GM21390 (cell line): ENCODE measurements at regions not wholly inside any gene's neighbourhood (a gene's known extent, or its start where the extent isn't known, plus 50 kb on each side); places are given as distances from the start of the nearest gene placed in this dataset.
"Not testable (repeated sequence)": the region's sequence is repeated elsewhere in the genome, so short reads cannot be mapped to it uniquely, and the experiment has no call there.

Experiments used
- ATAC-seq: cut with Tn5 transposase; IDR thresholded peaks from one replicate; pipeline ENCODE4 v1.9.1; 2021; ENCODE audit not compliant: unreplicated experiment

- no peak for ATAC-seq
Observed at GRCh38 chr5:92548346-92548745, 1032.7 kb downstream of the NR2F1-AS1 start.

- ATAC-seq = no peak
Observed at GRCh38 chr5:92544596-92544995, 1036.4 kb downstream of the NR2F1-AS1 start.

- no peak for ATAC-seq
Observed at GRCh38 chr5:92544036-92544435, 1037.0 kb downstream of the NR2F1-AS1 start.

DNA sequence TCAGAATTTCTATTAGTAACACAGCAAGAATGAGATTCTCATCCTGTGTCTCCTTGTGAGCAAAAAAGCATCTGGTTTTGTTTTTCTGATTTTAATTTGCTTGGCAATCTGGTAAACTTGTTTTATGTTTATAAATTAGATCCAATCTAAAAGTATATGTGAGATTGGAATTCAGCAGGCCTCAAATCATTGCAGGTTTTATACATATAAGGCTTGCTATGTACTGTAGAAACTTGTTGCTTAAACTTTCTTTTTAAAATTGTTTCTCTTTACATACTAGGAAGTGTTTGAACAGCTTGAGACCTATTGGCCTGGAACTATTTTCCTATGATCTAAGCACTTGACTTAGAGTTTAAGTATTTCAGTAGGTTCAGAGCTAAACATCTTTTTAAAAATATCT, 1037.8 kb downstream of the NR2F1-AS1 start:
- ATAC-seq = no peak

DNA sequence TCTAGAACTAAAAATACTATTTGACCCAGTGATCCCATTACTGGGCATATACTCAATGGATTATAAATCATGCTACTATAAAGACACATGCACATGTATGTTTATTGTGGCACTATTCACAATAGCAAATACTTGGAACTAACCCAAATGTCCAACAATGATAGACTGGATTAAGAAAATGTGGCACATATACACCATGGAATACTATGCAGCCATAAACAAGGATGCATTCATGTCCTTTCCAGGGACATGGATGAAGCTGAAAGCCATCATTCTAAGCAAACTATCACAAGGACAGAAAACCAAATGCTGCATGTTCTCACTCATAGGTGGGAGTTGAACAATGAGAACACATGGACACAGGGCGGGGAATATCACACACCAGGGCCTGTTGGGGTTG, 1039.0 kb downstream of the NR2F1-AS1 start:
- not testable (repeated sequence) for ATAC-seq

- ATAC-seq = no peak
Observed at GRCh38 chr5:92527311-92528078, 1053.5 kb downstream of the NR2F1-AS1 start.

DNA sequence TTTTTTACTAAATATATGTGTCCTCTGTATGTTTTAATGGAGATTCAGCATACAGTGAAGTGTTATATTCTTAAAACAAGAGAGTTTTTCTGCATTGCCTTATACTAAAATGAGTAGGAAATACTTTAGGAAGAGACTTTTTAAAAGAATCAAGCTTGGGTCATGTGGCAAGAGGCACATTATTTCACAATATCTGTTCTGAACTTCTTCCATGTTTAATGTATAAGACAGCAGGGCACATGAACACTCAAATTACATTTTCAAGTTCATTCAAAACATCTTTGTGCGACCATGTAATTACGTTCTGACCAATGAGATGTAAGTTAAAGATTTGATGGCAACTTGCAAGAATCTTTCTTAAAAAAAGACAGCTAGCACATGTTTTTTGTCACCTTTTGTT, 1055.9 kb downstream of the NR2F1-AS1 start:
- no peak for ATAC-seq

DNA sequence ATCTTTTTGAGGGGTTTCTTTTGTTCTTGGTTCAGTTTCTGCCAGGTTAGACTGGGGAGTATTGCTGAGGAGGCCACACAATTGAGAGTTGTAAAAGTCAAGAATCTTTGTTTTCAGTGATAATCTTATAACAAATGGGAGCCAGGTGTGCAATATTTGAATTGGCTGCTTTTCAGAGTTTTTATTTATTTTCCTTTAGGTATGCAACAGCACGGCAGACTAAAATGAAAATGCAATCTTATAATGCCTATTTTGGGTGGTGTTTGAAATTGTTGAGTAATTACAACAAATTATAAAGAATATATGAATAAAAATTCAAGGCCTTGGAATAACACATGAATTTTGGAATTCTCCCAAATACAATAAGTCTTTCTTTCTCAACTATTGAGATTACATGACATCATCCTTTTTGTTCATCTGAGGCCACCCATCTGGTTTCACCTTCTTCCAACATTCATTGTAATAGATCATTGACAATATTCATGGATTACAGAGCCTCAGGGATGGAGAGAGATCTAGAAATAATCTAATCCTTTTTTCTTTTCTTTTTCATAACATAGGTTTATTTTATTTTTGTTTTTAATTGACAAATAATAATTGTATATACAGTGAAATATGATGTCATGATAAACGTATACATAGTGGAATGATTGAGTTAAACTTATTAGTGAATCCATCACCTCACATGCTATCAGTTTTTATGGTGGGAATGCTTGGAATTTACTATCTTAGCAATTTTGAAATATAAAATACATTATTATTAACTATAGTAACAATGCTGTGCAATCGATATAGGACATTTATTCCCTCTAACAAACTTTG, 1061.0 kb downstream of the NR2F1-AS1 start:
- no peak for ATAC-seq

GRCh38 chr5:92518318-92518904, 1062.6 kb downstream of the NR2F1-AS1 start:
- ATAC-seq = peak; percentile 99

GRCh38 chr5:92514896-92515295, 1066.1 kb downstream of the NR2F1-AS1 start:
- no peak for ATAC-seq

GRCh38 chr5:92513067-92513466, 1068.0 kb downstream of the NR2F1-AS1 start:
- no peak for ATAC-seq

DNA sequence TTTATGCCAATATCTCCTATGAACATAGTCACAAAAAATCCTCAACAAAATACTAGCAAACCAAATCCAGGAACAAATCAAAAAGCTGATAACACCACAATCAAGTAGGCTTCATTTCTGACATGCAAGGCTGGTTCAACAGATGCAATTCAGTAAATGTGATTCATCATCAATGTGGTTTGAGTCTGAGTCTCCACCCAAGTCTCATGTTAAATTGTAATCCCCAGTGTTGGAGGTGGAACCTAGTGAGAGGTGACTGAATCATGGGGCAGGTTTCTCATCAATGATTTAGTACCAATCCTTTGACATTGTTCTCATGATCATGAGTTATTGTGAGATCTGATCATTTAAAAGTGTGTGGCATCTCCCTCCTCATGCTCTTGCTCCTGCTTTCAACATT, 1072.7 kb downstream of the NR2F1-AS1 start:
- no peak for ATAC-seq

GRCh38 chr5:92505925-92506324, 1075.1 kb downstream of the NR2F1-AS1 start:
- ATAC-seq = peak; percentile 77

GRCh38 chr5:92505145-92505544, 1075.9 kb downstream of the NR2F1-AS1 start:
- ATAC-seq = no peak

GRCh38 chr5:92504346-92504745, 1076.7 kb downstream of the NR2F1-AS1 start:
- ATAC-seq = no peak

GRCh38 chr5:92500752-92501151, 1080.3 kb downstream of the NR2F1-AS1 start:
- no peak for ATAC-seq

DNA sequence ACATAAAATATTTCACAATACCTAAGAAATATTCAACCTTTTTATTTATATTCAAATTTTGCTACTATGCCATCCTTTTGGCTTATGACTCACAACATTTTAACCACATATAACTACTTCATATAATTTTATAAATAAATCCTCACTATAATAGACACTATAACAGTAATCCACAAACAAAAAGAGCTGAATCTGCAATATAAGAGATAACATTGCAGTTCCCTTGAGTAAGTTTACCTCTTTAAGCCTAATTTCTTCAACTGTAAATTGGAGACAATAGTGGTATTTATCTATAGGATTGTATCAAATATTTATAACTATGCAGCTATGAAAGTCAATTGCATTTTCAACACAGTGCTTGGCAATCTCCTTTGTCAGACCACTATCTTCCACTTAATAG, 1084.5 kb downstream of the NR2F1-AS1 start:
- ATAC-seq = no peak

DNA sequence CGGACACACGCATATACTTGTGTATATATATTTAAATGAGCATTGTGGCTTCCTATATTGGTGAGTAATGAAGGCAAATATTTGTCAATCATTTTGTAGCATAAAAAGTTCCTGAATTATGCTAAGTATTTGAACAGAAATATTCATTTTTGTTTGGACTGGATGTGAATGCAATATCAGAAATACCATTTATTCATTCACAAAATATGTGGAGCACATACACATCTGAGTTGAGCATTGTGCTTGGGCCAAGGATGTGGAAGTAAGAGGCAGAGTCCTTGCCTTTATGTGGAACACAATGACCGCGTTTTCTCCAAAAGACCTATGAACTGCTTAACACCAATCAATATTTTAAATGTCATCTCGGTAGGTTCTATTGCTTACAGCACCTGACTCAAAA, 1086.5 kb downstream of the NR2F1-AS1 start:
- no peak for ATAC-seq

DNA sequence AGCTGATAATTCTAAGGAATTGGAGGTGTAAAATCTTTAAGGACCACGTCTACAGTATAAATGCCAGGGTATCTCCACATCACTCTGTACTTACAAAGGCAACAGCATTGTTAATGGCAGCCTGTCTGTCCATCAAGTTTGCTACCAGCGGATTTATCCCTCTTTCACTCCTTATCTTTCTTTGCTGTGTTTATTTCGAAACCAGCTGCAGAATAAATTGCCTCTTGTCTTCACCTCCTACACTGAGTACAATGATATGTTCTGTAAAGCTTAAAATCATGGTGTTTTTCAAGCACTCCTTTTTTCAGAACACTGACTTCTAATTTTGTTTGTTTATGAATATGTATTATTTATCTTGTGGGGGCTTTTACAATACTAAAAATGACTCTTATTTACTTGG, 1088.1 kb downstream of the NR2F1-AS1 start:
- no peak for ATAC-seq

DNA sequence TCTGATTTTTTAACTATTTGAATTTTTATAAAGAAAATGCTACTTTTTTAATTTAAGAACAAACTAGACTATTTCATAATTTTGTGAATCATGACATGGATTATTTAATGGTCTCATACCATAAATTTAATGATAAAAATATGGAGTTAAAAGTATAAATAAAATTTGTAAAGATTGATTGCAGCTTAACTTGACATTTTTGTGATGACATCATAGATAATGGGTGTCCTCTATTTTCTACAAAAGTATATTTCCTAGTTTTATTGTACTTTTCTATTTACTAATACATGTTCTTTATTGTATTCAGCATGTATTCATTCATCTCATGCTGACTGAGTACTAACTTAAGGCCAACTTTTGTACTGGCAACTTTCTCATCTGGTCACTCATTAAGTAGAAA, 1096.5 kb downstream of the NR2F1-AS1 start:
- no peak for ATAC-seq

DNA sequence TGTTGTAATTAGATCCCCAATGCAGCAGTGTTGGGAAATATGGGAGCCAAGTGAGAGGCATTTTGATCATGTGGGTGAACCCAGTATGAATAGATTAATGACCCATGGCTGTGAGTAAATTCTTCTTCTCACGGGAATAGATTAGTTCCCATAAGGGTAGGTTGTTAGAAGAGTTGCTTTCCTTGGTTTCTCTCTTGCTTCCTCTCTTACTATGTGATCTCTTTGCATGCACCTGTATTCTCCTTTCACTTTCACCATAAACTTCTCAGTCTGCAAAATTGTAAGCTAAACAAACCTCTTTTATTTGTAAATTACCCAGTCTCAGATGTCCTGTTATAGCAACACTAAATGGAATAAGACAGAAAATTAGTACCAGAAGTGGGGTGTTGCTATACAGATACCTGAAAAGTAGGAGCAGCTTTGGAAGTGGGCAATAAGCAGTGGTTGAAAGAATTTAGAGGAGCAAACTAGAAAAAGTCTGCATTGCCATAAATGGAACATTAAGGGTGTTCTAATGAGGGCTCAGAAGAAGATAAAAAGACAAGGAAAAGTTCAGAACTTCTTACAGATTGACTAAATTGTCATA, 1090.0 kb upstream of the ARRDC3 start:
- no peak for ATAC-seq

- ATAC-seq = no peak
Observed at GRCh38 chr5:92471861-92472260, 1088.7 kb upstream of the ARRDC3 start.
